ENCODE measurements at regions not wholly inside any gene's neighbourhood (a gene's known extent, or its start where the extent isn't known, plus 50 kb on each side); places are given as distances from the start of the nearest gene placed in this dataset.

- WGBS, 2 experiments (ENCODE audit: insufficient coverage in 2 of 2), result 95 to 100% methylated on average over 2 to 5 of the region's 5 CpGs
Measured at GRCh38 chr1:68955424-68955823, 458.5 kb upstream of the DEPDC1 start.

DNA sequence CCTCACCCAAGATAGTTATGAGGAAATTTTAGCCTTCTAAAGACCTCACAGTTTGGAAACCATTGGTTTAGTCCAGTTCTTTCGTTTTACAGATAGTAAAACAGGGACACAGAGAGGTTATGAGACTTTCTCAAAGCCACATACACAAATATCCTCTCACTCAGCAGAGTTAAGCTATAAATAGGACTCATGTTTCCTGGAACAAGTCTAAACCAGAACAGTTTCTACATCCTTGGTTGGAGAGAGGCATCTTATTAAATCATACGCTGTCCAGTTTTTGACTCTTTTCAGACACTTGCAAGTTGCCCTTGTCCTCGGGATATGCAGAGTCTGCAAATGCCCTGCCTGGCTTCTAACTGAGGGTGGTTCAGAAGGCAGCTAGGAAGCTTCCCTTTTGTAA, 462.1 kb upstream of the DEPDC1 start:
- Histone ChIP-seq H3K27ac (ENCODE audit: low read depth, low read length, severe bottlenecking) (no peak overlapping the region), H3K4me3 (ENCODE audit: extremely low read depth, insufficient read depth, low read length, poor library complexity, severe bottlenecking) (no peak overlapping the region), H3K36me3 (ENCODE audit: control insufficient read depth, insufficient read depth, low read length) (no peaks in the 10 kb centered on the region), H3K4me1 (ENCODE audit: control insufficient read depth, insufficient read depth, low read length, poor library complexity, severe bottlenecking) (no peaks in the 10 kb centered on the region), H3K9me3 (ENCODE audit: control insufficient read depth, low read length) (no peaks in the 10 kb centered on the region)
- WGBS, 2 experiments (ENCODE audit: insufficient coverage in 2 of 2), result 84 to 100% methylated on average over 2 of the region's 3 CpGs

More at GRCh38 chr1:68955424-68955823, 458.5 kb upstream of the DEPDC1 start:
- Histone ChIP-seq H3K4me3 (ENCODE audit: extremely low read depth, insufficient read depth, low read length, poor library complexity, severe bottlenecking) (no peak overlapping the region), H3K27ac (ENCODE audit: low read depth, low read length, severe bottlenecking) (no peak overlapping the region), H3K9me3 (ENCODE audit: control insufficient read depth, low read length) (no peaks in the 10 kb centered on the region), H3K4me1 (ENCODE audit: control insufficient read depth, insufficient read depth, low read length, poor library complexity, severe bottlenecking) (no peaks in the 10 kb centered on the region), H3K36me3 (ENCODE audit: control insufficient read depth, insufficient read depth, low read length) (no peaks in the 10 kb centered on the region)

DNA sequence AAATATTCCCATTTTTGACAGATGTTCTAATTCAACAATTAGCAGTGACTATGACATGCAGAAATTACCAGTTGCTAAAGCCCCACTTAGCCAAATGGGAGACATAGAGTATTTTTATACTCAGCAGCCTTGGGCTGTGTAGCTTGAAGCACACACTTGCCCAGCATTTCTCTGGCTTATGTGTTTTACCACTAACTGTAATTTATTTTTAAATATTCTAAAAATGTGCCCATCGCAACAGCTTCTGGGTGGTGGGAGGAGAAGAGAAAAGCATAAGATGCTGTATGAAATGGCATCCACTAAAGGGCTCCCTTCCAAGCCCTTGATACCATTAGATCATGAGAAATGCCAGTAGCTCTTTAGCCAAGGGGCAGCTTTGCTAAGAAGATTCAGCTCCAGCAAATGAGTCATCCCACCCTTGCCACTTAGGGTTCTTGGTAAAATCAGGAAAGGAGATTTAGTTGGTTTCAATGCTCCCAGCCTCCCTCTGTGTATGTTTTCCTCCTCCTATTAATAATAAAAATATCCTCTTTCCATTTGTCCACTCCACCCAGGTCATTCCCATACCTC, 462.7 kb upstream of the DEPDC1 start:
- Histone ChIP-seq H3K9me3 (ENCODE audit: control insufficient read depth, low read length) (no peaks in the 10 kb centered on the region), H3K4me1 (ENCODE audit: control insufficient read depth, insufficient read depth, low read length, poor library complexity, severe bottlenecking) (no peaks in the 10 kb centered on the region), H3K4me3 (ENCODE audit: extremely low read depth, insufficient read depth, low read length, poor library complexity, severe bottlenecking) (no peak overlapping the region), H3K36me3 (ENCODE audit: control insufficient read depth, insufficient read depth, low read length) (no peaks in the 10 kb centered on the region), H3K27ac (ENCODE audit: low read depth, low read length, severe bottlenecking) (no peak overlapping the region)
- no CpG with 5 or more reads among the region's 1 CpG for WGBS, 2 experiments (ENCODE audit: insufficient coverage in 2 of 2)

DNA sequence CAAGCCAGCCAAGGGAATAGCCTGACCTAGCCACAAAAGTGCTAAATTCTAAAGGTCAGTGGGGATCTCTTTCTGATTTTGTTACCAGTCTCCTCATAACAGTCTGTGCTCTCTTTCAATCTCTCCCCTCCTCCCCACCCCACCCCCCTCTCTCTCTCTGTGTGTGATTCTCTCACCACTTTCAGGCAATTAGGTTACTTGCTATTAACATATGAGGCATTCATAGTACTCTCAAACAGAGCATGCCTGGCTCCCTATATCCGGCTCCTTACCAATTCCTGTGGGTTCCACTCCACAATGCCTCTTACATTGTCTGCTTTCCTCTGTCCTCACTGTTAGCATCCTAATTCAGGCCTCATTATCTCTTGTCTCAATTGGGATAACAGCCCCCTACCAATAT, 464.3 kb upstream of the DEPDC1 start:
- no peaks in the 10 kb centered on the region for H3K4me1 ChIP-seq (ENCODE audit: control insufficient read depth, insufficient read depth, low read length, poor library complexity, severe bottlenecking)
- no peaks in the 10 kb centered on the region for H3K9me3 ChIP-seq (ENCODE audit: control insufficient read depth, low read length)
- WGBS, 2 experiments (ENCODE audit: insufficient coverage in 2 of 2), result 64 to 87% methylated on average over 1 of the region's 1 CpG
- H3K36me3 ChIP-seq (ENCODE audit: control insufficient read depth, insufficient read depth, low read length), result no peaks in the 10 kb centered on the region
- H3K27ac ChIP-seq (ENCODE audit: low read depth, low read length, severe bottlenecking), result no peak overlapping the region
- H3K4me3 ChIP-seq (ENCODE audit: extremely low read depth, insufficient read depth, low read length, poor library complexity, severe bottlenecking), result no peak overlapping the region

GRCh38 chr1:68963353-68963752, 466.5 kb upstream of the DEPDC1 start:
- no peak overlapping the region for H3K4me3 ChIP-seq (ENCODE audit: extremely low read depth, insufficient read depth, low read length, poor library complexity, severe bottlenecking)
- H3K4me1 ChIP-seq (ENCODE audit: control insufficient read depth, insufficient read depth, low read length, poor library complexity, severe bottlenecking), result no peaks in the 10 kb centered on the region
- WGBS, 2 experiments (ENCODE audit: insufficient coverage in 2 of 2), result no CpG with 5 or more reads among the region's 3 CpGs
- no peaks in the 10 kb centered on the region for H3K36me3 ChIP-seq (ENCODE audit: control insufficient read depth, insufficient read depth, low read length)
- no peak overlapping the region for H3K27ac ChIP-seq (ENCODE audit: low read depth, low read length, severe bottlenecking)
- no peaks in the 10 kb centered on the region for H3K9me3 ChIP-seq (ENCODE audit: control insufficient read depth, low read length)

- no peak overlapping the region for H3K27ac ChIP-seq (ENCODE audit: low read depth, low read length, severe bottlenecking)
- H3K4me3 ChIP-seq (ENCODE audit: extremely low read depth, insufficient read depth, low read length, poor library complexity, severe bottlenecking), result no peak overlapping the region
- no peaks in the 10 kb centered on the region for H3K9me3 ChIP-seq (ENCODE audit: control insufficient read depth, low read length)
- no peaks in the 10 kb centered on the region for H3K36me3 ChIP-seq (ENCODE audit: control insufficient read depth, insufficient read depth, low read length)
- whole genome bisulfite sequencing, 2 experiments (ENCODE audit: insufficient coverage in 2 of 2), result 71 to 82% methylated on average over 3 of the region's 4 CpGs
- no peaks in the 10 kb centered on the region for H3K4me1 ChIP-seq (ENCODE audit: control insufficient read depth, insufficient read depth, low read length, poor library complexity, severe bottlenecking)
Measured at GRCh38 chr1:68969441-68969840, 472.6 kb upstream of the DEPDC1 start.

GRCh38 chr1:68970571-68970970, 473.7 kb upstream of the DEPDC1 start:
- 80% methylated on average over 1 of the region's 2 CpGs; no CpG with 5 or more reads in 1 of the 2 experiments for WGBS, 2 experiments (ENCODE audit: insufficient coverage in 2 of 2)
- Histone ChIP-seq H3K4me1 (ENCODE audit: control insufficient read depth, insufficient read depth, low read length, poor library complexity, severe bottlenecking) (no peaks in the 10 kb centered on the region), H3K9me3 (ENCODE audit: control insufficient read depth, low read length) (no peaks in the 10 kb centered on the region), H3K36me3 (ENCODE audit: control insufficient read depth, insufficient read depth, low read length) (no peaks in the 10 kb centered on the region), H3K27ac (ENCODE audit: low read depth, low read length, severe bottlenecking) (no peak overlapping the region), H3K4me3 (ENCODE audit: extremely low read depth, insufficient read depth, low read length, poor library complexity, severe bottlenecking) (no peak overlapping the region)

- H3K4me1 ChIP-seq (ENCODE audit: control insufficient read depth, insufficient read depth, low read length, poor library complexity, severe bottlenecking), result no peaks in the 10 kb centered on the region
- no peak overlapping the region for H3K4me3 ChIP-seq (ENCODE audit: extremely low read depth, insufficient read depth, low read length, poor library complexity, severe bottlenecking)
- H3K36me3 ChIP-seq (ENCODE audit: control insufficient read depth, insufficient read depth, low read length), result no peaks in the 10 kb centered on the region
- peak overlapping the region; percentile 25 for H3K27ac ChIP-seq (ENCODE audit: low read depth, low read length, severe bottlenecking)
- WGBS, 2 experiments (ENCODE audit: insufficient coverage in 2 of 2), result 80% methylated on average over 1 of the region's 6 CpGs; no CpG with 5 or more reads in 1 of the 2 experiments
- H3K9me3 ChIP-seq (ENCODE audit: control insufficient read depth, low read length), result no peaks in the 10 kb centered on the region
Measured at GRCh38 chr1:68973459-68974244, 476.8 kb upstream of the DEPDC1 start.

GRCh38 chr1:68974447-68974846, 477.6 kb upstream of the DEPDC1 start:
- peak overlapping the region; percentile 25 for H3K27ac ChIP-seq (ENCODE audit: low read depth, low read length, severe bottlenecking)
- no peaks in the 10 kb centered on the region for H3K9me3 ChIP-seq (ENCODE audit: control insufficient read depth, low read length)
- H3K4me1 ChIP-seq (ENCODE audit: control insufficient read depth, insufficient read depth, low read length, poor library complexity, severe bottlenecking), result no peaks in the 10 kb centered on the region
- 80 to 100% methylated on average over 1 to 2 of the region's 5 CpGs for WGBS, 2 experiments (ENCODE audit: insufficient coverage in 2 of 2)
- H3K4me3 ChIP-seq (ENCODE audit: extremely low read depth, insufficient read depth, low read length, poor library complexity, severe bottlenecking), result no peak overlapping the region
- H3K36me3 ChIP-seq (ENCODE audit: control insufficient read depth, insufficient read depth, low read length), result no peaks in the 10 kb centered on the region

GRCh38 chr1:68975212-68975933, 478.5 kb upstream of the DEPDC1 start:
- WGBS, 2 experiments (ENCODE audit: insufficient coverage in 2 of 2), result 100% methylated on average over 1 of the region's 4 CpGs; no CpG with 5 or more reads in 1 of the 2 experiments
- Histone ChIP-seq H3K27ac (ENCODE audit: low read depth, low read length, severe bottlenecking) (peak overlapping the region; percentile 83), H3K36me3 (ENCODE audit: control insufficient read depth, insufficient read depth, low read length) (no peaks in the 10 kb centered on the region), H3K9me3 (ENCODE audit: control insufficient read depth, low read length) (no peaks in the 10 kb centered on the region), H3K4me3 (ENCODE audit: extremely low read depth, insufficient read depth, low read length, poor library complexity, severe bottlenecking) (no peak overlapping the region), H3K4me1 (ENCODE audit: control insufficient read depth, insufficient read depth, low read length, poor library complexity, severe bottlenecking) (no peaks in the 10 kb centered on the region)
